ENCODE measurements at regions not wholly inside any gene's neighbourhood (a gene's known extent, or its start where the extent isn't known, plus 50 kb on each side); places are given as distances from the start of the nearest gene placed in this dataset.

GRCh38 chr20:23166563-23166962 lies 80.4 kb upstream of the CD93 start:
- no peak for TF ChIP-seq CTCF (IDR thresholded peaks at IDR 0.05)
- no peak for TF ChIP-seq POLR2A (IDR thresholded peaks at IDR 0.05; ENCODE audit: low read length)
- TF ChIP-seq GATA3 (IDR thresholded peaks at IDR 0.05; ENCODE audit: borderline replicate concordance): no peak
